NCI-H748 treated with DMSO at 0.1 percent for 48 hours (cell line): ENCODE measurements at regions not wholly inside any gene's neighbourhood (a gene's known extent, or its start where the extent isn't known, plus 50 kb on each side); places are given as distances from the start of the nearest gene placed in this dataset.

Source experiments
- DNase-seq: peaks from one replicate; lab custom pipeline; 2025; lab: John Stamatoyannopoulos, UW

DNA sequence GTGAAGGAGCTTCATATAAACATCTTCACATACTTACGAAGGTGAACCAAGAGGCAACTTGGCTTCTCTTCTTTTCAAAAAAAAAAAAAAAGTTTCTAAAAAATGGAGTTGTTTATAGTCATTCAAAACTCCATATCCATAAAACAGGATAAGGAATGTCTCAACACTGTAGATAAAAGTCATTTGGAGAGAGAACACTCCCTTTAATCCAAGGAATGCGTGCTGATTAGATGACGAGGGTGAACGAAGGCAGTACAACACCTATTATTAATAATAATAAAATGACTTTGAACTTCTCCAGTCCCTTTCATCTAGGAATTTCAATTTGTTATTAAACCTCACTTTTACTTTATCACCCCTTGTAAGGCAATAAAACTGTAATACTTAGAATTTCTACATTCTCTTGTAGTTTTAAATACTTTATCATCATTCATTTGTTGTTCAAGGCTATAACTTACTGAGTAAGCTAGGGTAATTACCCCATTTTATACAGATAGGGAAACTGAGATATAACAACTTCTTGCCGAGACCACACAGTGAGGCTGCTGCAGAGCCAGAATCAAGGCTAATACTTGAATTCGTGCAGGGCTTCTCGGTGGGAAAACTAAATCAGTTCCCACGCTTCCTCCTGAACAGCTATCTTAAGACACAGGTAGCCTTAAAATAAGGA, 377.1 kb downstream of the EFNA5 start:
- DNase-seq = no peak

DNA sequence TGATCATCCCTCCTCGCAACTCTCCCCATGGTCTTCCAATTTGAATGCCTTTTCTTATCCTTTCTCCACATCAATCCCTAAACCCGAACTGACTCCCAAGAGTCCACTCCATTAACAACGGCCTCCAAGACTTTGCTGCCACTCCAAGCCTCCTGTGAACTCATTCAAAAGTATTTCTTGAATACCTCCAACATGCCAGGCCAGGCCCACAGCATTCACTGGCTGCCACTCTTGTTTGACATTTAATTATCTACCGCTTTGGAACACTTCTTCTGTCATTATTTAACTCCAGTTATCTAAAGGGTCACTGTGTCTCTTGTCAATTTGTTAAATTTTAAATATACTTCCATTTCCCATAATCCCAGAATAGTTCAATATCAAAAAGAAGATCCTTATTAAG, 378.9 kb downstream of the EFNA5 start:
- no peak for DNase-seq

DNA sequence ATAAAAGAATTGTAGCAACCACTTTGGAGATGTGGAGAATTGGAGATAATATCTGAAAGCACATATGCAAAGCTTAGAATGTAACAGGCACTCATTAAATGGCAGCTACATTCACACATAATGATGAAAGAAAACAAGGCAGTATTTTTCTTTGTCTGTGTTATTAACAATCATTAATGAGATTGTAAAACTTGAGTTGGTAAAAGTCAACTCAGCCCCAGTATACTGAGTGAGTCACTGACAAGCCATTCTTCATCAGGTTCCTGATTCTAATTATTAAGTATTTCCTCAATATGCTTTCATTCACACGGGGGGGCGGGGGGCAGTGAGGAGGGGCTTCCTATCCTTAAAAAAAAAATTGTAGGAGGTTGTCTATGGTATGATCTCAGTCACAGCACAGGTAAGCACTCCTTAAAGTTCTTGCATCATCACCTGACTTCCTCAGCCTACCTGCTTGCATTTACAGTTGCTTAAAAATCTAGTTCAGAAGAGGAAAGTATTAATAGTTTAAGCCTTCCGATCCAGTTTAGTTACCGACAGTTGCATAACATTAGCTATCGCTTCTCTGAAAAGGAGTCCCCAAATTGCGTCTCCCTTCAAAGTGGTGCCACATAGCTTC, 379.8 kb downstream of the EFNA5 start:
- no peak for DNase-seq

DNA sequence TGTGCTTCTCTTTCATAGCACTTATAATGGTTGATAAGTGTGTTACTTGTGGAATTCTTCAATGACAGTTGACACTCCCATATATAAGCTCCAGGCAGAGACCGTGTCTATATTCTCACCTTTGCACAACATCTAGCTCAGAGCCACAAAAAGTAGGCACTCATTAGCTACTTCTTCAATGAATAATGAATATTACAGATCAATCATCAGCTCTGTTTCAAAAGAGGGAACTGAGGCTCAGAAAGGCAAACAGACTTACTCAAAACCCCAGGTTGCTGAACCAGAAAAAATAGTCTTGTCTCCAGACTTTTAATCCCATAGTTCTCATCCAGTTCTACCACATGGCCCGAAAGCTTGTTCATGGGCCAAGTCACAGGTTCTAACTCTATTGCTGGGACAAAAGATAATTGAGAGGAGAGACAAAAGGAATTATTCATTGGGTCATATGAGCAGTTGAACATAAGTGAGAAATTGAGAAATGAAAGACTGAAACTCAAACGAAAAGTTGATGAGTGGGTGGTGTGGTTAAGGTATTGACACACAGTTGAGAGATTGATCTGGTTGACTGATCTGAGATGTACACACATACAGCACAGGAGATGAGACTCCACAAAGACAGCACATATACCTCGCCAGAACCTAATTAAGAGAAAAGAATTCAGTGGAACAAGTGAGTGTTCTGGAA, 381.6 kb downstream of the EFNA5 start:
- no peak for DNase-seq

DNA sequence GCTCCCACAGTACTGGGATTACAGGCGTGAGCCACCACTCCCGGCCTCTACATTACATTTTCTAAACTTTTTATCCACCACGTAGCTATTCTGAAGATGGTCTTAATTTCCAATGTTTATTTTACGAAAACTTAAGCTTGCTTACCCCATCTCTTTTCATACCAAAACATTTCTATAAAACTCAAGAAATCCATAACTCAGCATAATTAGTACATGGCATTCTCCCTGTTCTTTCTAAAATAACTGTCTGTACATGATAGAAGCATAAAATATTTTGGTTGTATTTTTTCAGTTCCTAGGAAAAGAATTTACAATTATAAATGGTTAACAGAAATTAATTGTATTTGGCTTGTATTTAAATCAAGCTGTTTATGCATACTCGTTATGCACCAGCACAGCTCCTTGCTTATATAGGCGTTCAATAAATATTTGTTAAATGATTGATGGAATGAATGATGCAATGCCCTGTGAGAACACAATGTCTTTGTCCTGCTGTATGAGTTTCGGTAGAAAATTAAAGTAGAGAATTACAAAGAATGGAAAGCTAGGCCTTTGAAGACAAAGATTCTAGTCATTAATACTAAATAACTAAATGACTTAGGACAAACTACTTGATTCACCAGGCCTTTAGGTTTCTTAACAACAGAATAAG, 384.2 kb downstream of the EFNA5 start:
- no peak for DNase-seq

DNA sequence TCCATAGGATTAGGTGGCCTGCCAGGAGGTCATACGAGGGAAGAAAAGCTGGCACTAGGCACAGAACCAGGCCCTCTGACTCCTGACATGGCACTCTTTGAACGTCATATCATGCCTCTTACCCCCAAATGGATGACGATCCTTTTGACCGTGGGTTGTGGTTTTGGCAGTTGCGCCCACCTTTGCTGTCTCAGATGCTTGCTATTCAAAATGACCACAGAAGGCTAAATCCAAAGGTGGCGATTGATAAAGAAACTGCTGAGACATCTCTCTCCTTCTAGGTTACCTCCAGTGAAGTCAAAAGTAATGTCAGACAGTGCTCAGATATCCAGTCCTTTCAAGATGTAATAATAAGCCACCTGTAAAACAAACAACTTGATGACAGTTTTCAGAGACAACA, 385.0 kb downstream of the EFNA5 start:
- DNase-seq = no peak

DNA sequence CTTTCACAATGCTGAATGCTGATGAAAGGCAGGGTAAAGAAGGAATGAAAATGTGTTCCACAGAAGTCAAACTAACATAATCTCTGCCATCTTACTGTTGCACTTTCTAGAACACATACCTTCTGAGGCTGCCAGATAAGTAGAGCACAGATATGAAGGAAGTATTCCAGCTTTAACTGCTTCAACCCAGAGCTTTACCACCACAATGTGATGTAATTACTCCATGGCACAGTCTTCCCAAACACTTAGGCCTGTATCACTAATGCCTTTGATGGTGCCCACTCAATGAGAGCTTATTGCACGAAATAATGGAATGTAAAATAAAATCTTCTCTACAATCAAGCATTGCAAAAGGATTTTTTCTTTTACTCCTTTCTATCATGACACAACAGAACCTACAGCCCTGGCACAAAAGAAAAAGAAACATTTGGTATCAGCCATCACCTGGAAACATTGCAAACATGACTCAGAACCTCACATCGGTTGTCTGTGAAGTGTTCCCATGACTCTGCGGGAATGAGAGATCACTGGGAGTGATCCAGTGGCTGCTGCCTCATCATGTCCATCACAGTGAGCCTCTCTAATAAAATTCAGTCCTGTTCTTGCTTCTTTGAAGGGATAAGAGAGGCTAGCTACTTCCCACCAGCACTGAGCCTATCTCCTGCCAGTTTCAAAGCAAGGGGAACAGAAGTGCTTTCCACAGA, 385.8 kb downstream of the EFNA5 start:
- no peak for DNase-seq

DNA sequence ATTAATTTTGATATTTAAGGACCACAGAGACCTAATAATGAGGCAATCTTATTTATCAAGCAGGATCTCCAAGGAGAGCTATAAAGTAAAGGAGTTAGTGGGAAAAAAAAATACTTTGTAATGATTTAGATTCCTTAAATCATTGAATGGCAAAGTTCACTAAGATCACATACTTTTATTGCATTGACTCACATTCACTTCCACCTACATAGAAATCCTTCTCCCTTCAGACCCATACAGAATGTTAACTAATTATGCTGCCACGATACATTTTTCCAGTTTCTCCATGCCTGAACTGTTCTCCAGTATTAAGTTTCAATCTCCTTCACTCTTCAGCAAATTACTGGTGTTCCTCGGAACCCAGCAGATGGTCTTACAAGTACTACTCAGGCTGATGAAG, 388.7 kb downstream of the EFNA5 start:
- DNase-seq = no peak

DNA sequence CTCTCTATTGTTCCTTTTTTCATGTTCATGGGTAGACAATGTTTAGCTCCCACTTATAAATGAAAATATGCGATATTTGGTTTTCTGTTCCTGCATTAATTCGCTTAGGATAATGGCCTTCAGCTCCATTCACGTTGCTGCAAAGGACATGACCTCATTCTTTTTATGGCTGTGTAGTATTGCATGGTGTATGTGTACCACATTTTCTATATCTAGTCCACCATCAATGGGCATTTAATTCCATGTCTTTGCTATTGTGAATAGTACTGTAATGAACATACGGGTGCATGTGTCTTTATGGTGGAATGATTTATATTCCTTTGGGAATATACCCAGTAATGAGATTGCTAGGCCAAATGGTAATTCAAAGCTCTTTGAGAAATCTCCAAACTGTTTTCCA, 392.0 kb downstream of the EFNA5 start:
- no peak for DNase-seq

DNA sequence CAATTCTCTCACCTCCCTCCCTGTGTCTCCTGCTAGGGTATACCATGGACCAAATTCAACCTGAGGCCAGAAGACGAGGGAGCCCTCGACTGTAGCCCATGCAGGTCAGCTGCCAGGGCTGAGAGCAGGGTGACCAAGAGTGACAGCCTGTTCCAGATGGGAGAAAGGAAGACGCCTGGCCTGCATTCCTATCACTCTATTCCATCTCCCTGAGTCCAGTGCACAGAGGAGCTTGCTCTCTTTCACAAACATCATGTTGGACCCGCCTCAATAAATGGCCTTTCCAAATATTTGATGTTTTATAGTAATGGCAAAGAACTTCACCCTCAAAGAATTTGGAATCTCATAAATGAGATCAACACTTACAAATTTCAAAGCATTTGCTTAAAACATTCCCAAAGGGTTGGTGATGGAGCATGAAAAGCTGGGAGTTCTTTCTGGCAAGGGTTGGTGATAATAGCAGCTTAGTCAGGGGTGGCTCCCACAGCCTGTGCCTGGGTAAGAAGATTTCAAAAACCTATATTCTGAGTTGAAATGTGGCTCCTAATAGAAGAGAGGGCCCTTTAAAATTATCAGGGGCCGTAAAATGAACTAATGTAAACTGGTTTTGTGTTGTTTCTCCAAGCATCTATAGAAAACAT, 393.1 kb downstream of the EFNA5 start:
- no peak for DNase-seq

DNA sequence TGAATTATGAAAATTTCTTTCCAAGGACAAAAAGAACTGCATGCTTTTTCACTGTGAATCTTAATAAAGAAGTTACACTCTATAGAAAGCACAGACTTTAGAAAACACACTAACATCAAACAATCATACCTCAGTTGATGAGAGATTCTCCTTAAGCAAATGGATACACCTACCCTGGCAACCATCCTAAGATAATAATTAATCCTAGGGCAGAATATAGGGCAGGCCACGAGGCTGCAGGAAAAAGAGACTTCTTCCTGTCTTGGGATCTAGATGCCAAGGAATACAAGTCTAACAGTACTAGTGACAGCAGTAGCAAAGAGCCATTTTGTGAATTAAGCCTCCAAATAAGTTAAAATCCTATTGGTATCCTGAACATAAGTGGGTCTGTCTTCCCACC, 395.4 kb downstream of the EFNA5 start:
- DNase-seq = no peak

DNA sequence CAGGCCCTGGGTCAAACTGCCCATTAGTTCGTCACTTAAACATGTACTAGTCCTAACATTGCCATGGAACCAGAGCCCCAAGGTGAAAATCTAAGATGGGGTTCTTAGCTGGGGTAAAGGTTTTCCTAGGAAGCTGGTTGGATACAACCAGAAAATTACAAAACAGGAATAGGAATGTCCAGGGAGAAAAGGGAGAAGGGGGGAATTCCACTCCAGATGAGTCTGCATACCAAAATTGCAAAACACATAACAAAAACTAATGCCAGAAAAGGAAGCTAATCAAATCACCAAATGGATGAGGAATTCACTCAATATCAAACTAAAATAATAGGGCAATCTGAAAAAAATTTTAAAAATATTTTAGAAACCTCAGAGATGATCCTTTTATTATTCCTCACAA, 396.2 kb downstream of the EFNA5 start:
- no peak for DNase-seq

DNA sequence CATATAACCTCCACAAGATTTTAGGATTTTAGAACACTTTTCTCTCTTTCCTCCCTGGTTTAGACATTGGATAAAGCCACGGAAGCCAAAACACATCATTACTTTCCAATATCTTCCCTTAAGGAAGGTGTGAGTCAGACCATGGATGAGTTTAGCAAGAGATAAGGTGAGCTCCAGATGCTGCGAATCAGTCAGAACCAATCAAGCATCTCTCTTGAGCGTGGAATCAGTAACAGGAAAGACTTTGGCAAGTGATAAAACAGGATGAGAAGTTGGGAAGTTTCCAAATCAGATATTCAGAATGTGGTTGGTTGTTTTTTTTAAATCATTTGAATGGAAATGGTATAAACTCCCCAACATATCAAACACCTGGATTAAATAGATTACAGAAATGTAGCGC, 397.8 kb downstream of the EFNA5 start:
- no peak for DNase-seq

DNA sequence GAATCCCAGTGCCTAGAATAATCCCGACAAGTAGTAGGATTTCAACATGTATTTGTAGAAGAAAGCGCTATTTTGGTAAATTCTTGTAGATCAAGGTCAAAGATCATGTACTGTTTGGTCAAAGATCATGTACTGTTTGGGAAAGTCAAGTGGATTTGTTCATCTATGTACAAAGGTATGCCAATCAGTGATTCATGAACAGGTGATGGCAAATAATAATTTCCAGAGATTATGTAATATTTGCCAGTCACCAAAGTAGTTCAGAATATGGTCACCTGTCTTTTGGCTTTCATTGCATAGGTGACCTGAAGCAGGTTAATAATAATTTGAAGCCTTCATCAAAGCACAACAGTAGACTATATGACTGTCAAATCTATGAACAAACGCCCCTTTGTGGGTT, 398.2 kb downstream of the EFNA5 start:
- DNase-seq = no peak

DNA sequence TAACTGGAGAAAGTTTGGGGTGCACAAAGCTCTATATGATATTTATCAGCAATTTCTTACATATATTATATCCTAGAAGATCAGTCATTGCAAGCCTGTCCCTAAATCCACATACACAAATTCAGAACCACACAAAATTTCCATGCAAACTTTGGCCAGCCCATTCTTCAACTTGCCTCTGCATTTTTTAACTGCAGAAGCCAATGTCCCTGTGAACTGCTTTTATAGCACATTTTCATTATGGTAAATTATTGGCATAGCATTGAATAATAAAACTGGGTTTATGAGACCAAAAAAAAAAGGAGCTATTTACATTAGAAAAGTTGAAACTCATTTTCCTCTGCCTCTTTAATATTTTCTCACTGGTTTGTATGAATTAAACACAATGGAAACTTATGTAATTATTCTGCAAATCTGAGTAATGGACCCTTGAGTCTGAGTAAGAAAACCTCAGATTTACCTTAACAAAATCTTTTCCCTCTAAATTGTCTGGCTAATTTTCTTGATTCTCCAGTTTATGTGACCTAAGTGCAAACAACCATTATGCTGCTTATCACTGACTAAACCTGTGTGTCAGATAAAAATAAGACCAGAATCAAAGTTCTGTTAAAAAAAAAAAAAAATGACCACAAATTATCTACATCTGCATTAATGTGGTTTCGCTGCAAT, 398.9 kb downstream of the EFNA5 start:
- no peak for DNase-seq

DNA sequence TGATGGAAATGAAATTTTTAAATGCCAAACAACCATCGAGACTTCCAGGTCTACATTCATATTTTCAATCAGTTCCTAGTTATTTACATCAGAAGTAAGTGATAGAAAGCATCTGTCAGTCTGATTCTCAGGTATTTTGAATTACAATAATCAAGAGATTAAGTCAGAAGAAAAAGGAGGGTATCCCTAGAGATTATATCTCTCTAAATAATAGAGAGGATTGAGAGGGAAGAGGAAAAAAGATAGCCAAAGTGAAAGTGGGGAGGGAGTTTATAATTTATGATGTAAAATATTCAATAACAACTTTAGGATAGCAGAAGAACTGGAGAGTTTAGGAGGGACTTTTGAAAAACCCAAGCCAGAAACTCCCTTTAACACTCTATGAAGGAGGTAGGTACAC, 400.2 kb downstream of the EFNA5 start:
- DNase-seq = no peak

DNA sequence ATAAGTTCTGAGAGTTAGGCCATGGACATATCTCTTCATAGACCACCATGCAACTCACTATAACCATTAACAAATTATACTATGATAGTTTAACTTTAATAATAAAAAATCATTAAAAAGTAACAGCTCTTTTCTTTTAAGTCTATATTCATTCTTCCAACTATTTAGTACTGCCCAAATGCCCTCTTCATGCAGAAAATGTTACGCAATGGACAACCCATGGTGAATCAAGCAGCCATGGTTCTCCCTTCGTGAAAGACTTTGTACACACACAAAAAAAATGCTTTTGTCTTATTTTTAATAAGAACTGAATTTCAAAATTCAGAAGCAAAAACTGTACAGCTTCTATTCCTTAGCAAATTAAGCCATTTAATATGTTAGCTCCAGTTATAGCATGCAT, 401.1 kb downstream of the EFNA5 start:
- no peak for DNase-seq

DNA sequence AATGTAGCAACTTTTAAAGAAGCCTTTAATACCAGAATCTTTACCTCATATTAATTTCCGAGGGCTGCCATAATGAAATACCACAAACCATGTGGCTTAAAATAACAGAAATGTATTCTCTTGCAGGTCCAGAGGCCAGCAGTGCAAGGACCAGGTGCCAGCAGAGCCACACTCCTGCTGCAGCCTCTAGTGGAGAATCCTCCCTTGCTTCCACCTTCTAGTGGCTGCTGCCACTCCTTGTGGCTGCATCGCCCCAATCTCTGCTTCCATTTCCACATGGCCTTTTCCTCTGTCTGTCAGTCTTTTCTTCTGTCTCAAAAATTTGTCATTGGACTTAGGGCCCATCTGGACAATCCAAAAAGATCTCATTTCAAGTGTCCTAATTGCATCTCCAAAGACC, 401.5 kb downstream of the EFNA5 start:
- DNase-seq = no peak

DNA sequence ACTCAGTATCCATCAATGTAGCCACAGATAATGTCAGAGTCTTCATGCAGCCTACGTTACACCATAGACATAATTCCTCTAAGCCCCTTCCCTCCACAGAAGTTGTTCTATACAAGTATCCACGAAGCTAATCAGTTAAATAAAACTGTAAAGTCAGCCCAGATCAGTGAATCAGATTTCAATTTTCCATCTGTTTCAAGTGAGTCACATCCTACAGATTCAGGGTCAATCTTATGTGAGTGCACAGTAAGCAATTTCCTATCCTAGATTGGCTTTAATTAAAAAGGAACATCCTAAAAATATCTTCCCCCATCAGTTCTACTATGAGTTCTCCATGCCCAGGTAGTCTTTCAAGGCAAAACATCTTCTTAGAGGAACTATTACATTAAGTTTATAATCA, 402.5 kb downstream of the EFNA5 start:
- no peak for DNase-seq

DNA sequence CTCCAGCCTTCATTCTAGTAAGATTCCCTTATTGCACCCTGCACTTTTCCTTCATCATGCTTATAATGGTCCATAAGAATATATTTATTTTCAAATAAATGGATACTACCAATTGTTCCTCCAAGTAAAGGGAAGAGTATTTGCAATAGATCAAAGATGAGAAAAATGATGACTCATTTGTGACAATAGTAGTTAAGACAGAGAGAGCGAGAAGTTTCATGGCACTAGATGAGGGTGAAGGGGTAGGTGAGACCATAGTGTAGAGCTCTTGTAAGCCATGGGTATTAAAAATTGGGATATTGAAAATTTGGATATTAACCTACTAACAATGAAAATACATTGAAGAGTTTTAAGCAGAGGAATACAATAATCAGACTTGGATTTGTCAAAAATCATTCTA, 404.6 kb downstream of the EFNA5 start:
- DNase-seq = no peak

DNA sequence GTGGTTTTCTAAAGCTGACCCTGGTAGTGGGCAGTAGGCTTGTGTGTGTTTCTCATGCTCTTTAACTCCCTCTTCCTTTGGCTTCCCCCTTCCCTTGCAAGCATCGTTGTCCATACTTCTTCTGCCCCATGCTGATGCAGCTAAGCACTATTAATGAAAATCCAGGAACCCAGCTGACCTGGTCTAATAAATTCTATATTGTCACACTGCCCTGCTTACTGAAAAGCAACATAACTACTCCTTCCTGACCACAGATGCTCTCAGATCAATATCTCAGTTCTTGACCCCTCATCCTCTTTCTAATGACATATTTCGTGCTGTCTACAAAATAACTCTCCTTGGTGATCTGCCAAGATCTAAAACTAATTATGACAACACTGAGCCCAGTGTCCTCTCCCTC, 405.5 kb downstream of the EFNA5 start:
- DNase-seq = no peak
